Tibial nerve (tissue), 4 donors: ENCODE measurements at regions not wholly inside any gene's neighbourhood (a gene's known extent, or its start where the extent isn't known, plus 50 kb on each side); places are given as distances from the start of the nearest gene placed in this dataset.

Experiments used
- CTCF ChIP-seq, 5 experiments: fragments of 200-600 bp in 3 of 5; fragments of 450-650 bp in 2 of 5; sonication (generic) in 3 of 5; IDR thresholded peaks; one replicate each; pipeline ENCODE4 v1.5.1; 2016 to 2019; ENCODE audit warnings: antibody characterized with exemption in 5 of 5, mild to moderate bottlenecking in 3 of 5, moderate library complexity in 2 of 5
- EP300 ChIP-seq, 2 donors: sonication (generic); formaldehyde crosslinking; IDR thresholded peaks; one replicate each; pipeline ENCODE4 v1.6.1; 2017; ENCODE audit warnings: antibody characterized with exemption in 2 of 2, mild to moderate bottlenecking in 1 of 2
- POLR2A ChIP-seq, 2 donors: fragments of 450-650 bp; IDR thresholded peaks; one replicate each; pipeline ENCODE4 v1.6.1; 2017; ENCODE audit warnings: antibody characterized with exemption in 2 of 2, mild to moderate bottlenecking in 2 of 2, moderate library complexity in 2 of 2

- TF ChIP-seq CTCF (IDR thresholded peaks at IDR 0.05) (no peak), EP300 (IDR thresholded peaks at IDR 0.05) (no peak), POLR2A (IDR thresholded peaks at IDR 0.05) (no peak)
Observed at GRCh38 chr5:28877050-28877449, 1838.7 kb upstream of the CDH9 start.
